ENCODE measurements at regions not wholly inside any gene's neighbourhood (a gene's known extent, or its start where the extent isn't known, plus 50 kb on each side); places are given as distances from the start of the nearest gene placed in this dataset.
"Not testable (repeated sequence)": the region's sequence is repeated elsewhere in the genome, so short reads cannot be mapped to it uniquely, and the experiment has no call there.

- TF ChIP-seq CTCF, POLR2A, EP300 (IDR thresholded peaks at IDR 0.05): not testable (repeated sequence)
Measured at GRCh38 chr16:29127806-29128420, 143.1 kb downstream of the LAT start.
